HT1080 (cell line): ENCODE measurements at regions not wholly inside any gene's neighbourhood (a gene's known extent, or its start where the extent isn't known, plus 50 kb on each side); places are given as distances from the start of the nearest gene placed in this dataset.
"Not testable (repeated sequence)": the region's sequence is repeated elsewhere in the genome, so short reads cannot be mapped to it uniquely, and the experiment has no call there.

Experiments used
- DNase-seq: peaks from one replicate; pipeline ENCODE4 v3.0.0-alpha.2; 2015; ENCODE audit warnings: low read depth

DNA sequence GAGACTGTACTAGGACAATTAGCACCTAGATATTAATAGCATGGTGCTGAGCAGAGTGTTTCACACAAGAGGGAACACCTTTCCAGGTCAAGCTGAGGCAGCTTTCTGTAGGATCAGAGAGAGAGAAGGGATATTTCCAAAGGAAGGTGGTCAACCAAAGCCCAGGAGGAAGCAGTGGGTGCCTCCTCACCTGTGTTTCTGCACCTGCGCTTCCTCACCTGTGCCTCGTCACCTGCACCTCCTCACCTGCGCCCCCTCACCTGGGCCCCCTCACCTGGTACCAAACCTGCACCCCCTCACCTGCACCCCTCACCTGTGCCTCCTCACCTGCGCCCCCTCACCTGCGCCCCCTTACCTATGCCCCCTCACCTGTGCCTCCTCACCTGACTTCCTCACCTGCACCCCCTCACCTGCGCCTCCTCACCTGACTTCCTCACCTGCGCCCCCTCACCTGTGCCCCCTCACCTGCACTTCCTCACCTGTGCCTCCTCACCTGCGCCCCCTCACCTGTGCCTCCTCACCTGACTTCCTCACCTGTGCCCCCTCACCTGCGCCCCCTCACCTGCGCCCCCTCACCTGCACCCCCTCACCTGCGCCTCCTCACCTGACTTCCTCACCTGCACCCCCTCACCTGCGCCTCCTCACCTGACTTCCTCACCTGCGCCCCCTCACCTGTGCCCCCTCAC, 67.9 kb downstream of the TTLL2 start:
- no peak for DNase-seq

DNA sequence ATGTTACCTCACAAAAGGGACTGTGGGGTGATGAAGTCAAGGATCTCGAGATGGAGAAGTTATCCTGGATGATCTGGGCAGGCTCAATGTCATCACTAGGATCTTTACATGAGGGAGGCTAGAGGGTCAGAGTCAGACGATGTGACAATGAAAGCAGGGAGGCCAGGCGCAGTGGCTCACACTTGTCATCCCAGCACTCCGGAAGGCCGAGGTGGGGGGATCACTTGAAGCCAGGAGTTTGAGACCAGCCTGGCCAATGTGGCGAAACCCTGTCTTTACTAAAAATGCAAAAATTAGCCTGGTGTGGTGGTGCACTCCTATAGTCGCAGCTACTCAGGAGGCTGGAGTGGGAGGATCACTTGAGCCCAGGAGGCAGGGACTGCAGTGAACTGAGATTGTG, 68.8 kb downstream of the TTLL2 start:
- no peak for DNase-seq

DNA sequence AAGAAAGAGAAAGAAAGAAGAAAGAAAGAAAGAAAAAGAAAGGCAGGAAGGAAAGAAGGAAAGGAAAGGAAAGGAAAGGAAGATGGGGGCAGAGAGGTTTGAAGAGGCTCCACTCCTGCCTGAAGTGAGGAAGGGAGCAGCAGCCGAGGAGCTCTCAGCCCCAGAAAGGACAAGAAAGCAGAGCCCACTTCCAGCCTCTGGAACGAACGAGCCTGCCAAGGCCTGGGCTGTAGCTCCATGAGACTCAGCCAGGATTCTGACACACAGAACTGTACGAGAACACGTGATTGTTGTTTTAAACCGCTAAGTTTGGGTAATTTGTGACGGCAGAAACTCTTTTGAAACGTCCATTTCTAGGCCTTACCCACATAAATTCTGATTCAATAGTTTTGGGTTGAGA, 69.5 kb downstream of the TTLL2 start:
- no peak for DNase-seq

DNA sequence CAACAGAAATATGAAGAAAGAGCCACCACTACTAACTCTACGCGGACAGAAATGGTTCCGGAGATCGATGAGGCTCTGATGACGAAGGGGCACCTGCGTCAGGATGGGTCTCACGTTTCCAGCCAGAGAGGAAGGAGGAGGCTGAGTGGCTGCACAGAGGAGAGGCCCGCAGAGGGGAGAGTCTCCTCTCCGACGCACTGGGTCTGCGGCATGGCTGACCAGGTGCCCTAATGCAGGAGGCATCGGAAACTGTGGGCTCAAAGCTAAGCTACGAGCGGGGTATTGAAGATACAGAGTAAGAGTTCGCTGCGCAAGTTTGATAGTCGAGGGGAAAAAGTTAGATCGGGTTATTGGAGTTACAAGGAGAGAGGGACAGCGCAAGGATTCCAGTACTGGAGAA, 69.9 kb downstream of the TTLL2 start:
- DNase-seq: no peak

DNA sequence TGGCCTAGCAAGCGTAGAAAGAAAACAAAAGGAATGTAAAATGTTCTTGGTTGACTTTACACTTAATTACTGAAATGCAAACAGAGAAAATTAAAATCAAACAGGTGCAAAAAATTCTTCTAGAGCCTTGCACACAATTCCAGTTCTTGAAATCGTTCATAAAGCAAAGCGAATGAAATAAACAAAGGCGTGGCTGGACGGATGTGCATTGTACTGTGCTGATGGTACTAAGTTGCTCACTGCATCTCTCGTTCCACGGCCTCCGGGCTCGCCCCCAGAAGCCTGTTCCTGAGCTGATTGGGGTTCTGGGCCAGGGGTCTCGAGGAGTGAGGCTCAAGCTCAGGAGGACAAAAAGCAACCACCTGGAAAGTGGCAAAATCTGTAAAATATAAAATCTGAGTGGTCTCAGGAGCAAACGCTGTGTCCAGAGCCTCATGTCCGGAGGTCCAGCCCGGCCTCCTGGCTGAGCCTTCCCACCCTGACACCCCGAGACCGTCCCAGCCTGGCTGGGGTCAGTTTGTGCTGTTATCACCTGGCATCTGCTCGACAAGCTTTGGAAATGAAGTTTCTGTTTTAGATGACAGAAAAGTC, 71.3 kb downstream of the TTLL2 start:
- DNase-seq: no peak

DNA sequence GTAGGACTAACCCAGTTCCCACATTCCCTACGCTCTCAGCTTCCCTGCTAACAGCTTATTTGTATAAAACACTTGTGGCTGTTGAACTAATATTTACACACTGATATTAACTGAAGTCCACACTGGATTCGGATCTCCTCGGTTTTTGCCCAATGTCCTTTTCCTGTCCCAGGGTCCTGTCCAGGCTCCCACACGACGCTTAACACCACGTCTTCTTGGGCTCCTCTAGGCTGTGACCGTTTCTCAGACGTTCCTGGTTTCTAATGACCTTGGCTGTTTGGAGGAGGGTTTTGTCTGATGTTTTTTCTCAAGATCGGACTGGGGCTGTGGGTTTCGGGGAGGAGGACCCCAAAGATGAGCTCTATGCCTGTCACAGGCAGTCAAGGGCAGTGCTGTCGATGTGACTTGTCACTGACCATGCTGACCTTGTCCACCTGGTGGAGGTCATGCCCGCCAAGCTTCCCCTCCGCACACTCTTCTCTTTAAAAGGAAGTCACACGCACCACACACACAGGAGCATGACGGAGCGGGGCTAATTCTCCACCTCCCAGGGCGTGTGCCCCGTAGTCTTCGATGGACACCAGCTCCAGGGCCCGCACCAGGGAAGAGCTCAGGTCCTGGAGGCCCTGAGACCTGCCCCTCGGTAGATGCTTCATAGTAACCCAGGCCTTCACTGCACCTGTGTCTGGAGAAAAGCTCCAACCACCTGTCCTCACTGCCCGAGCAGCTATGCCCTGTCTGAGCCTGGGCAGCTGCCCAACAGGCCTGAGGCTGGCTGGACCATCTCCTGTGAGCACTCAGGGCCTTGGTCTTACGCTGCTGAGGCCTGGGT, 72.0 kb downstream of the TTLL2 start:
- DNase-seq: no peak

DNA sequence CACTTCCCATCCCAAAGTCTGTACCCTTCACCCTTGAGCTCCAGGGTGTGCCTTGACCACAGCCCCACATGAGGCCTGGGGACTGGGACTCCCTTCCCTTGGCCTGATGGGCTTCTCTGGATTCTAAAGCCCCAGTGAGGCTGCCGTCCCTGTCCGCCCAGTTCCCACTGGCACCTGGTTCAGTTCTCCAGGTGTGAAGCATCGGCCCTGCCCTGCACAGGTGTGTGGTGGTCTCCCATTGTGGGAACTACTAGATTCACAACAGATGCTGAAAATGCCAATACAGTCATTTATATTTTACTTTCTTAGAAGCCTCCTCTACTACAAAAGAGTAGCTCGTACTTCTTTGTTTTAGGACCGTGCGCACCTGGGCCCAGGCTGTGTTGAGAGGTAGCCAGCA, 72.8 kb downstream of the TTLL2 start:
- DNase-seq: no peak

DNA sequence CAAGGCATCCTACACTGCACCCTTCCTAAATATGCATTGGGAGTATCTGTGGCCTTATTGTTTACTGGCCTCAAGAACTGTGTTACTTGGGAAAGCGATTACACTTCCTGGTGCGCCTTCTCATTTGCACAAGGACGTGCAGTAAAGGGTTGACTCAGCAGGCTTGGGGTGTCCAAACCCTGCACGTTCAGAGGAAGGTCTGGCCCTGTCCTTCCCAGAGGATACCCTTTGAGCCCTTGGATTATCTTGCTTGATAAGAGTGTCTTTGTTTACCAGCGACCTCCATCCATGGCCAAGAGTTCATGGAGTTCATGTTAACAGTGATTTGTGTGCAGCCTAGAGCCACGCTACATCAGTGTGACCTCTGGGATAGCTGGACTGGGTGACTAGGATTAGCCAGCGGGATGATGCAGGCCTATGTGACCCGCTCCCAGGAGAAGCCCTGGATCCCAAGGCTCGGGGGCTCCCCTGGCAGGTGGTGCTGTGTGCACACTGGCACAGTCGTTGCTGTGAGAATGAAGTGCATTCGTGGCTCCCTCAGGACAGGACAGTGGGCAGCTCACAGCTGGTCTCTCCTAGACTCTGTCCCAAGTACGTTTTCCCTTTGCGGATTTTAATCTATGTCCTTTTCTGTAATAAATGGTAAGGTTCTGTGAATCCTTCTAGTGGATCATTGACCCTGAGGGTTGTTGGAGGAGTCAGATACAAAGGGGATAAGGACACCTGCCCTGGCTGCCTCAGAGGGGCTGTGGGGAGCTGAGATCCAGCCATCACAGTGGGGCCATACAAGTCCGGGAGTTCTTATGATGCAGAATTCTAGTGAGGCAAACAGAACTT, 73.5 kb downstream of the TTLL2 start:
- DNase-seq: no peak

DNA sequence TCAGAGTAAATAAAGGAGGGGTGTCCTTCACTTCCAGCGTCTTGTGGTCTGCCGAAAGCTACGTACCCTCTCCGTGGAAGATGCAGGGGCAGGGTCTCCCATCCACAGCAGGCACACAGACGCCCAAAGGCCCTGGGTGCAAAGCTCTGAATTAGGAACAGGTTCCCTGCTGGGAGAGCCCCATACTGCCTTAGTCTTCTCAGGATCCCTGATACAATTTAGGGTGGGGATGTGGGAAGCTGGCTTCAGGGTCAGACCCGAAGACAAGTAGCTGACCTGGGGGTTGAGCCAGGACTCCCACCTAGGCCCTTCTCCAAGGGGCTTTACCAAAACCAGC, 74.1 kb downstream of the TTLL2 start:
- DNase-seq: no peak

DNA sequence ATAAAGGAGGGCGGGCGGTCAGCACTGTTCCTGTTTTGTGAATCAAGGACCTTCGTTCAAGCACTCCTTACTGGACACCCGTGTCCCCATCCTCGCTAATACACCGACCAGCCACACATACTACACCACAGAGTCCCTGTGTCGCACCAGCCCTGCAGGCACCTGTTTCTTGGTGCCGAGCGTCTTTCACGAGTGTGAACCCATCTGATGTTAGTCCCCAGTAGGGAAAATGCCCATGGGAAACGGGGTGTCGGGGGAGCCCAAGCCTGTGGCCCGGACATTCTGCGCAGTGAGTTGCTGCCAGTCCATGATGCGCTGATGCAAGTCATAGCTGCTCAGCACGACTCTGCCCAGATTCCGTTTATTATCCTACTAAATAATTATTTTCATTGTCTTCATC, 74.7 kb downstream of the TTLL2 start:
- no peak for DNase-seq

DNA sequence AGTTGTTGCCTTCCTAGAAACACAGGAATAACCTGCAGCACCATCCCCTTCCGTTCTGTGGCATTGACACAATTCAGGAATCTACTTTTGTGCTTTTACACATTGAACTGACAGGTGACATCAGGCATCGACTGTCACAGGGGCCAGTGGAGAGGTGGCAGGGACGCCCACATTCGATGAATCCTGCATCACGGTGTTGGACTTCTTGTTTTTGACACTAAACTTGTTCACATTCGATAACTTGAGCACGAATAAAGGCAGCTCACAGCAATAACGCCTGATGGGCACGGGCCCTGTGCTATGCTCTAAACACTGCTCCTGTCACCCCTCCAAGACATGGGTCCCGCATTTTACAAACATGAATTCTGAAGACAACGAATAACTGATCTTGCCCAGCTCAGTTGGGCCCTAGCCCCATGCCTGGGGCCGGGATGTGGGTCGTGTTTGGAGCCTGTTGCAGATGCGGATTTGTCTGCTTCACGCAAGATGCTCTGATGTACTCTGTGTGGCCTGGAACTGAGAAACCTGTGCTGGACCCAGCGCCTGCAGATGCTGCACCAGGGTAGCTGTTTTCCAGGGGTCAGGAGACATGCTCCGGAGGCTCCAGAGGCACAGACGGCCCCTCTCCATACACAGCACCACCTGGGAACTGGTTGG, 75.7 kb downstream of the TTLL2 start:
- no peak for DNase-seq

DNA sequence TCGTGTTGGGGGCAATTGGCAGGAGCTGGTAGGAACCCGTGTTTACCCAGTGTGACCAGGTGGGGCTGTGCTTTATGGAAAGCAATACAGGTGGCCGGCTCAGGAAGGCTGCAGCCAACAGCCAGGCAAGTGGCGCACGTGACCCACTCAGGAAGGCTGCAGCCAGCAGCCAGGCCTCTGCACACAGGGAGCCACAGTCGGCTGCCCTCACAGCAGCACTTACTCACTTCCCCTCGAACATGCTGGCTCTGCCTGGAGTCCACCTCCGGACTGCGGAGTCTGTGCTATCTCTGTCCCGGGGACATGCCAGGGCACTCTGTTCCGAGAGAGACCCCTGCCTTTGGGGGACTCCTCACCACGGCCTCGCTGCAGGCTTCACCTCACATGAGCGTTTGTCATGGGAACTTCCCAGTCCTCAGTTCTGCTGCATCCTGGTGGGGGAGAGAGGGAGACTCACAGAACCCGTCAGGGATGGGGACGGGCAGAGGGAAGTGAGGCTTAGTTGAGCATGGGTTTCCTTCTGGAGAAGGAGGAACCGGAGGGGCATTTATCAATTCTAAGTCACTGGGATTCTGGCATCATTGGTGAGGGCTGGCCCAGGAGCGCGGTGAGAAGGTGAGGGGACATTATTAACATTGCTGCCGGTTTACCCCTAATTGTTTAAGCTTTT, 76.8 kb downstream of the TTLL2 start:
- peak; percentile 23 for DNase-seq

DNA sequence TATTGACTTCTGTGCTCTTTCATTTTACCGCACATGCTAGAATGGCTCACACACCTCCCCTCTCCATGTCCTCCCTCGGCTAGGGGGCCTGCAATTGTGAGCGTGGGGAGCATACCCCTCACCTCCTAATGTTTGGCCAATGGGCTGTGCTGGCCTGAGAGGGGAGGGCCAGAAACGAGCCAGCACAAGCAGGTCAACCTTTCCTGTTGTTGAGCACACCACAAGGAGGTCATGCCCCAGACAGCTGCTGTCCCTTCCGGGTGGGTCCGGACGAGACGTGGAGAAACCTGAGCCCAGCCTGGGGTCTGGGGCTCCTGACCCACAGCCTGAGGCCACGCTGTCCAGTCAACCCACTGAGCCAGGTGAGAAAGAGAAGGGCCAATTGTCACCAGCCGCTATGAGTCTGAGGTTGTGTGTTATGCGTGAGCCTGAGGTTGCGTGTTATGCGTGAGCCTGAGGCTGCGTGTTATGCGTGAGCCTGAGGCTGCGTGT, 77.4 kb downstream of the TTLL2 start:
- DNase-seq: no peak

DNA sequence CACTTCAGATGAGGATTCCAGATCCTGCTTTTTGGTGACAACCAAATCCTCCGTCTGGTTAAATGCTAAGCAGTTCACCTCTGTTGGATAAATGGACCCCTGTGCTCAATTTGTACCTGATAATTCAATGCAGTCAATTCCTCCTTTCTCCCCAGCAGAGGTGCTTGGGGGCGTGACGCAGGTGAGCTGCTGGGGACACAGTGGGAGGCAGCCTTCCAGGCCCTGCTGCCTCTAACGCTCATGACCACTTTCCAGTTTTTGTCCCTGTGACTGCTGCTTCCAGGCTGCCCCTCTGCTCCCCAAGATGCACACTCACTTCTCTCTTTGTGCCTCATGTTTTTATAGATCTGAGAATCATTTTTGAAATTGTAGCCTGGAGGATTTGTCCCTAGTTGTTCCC, 78.5 kb downstream of the TTLL2 start:
- no peak for DNase-seq

DNA sequence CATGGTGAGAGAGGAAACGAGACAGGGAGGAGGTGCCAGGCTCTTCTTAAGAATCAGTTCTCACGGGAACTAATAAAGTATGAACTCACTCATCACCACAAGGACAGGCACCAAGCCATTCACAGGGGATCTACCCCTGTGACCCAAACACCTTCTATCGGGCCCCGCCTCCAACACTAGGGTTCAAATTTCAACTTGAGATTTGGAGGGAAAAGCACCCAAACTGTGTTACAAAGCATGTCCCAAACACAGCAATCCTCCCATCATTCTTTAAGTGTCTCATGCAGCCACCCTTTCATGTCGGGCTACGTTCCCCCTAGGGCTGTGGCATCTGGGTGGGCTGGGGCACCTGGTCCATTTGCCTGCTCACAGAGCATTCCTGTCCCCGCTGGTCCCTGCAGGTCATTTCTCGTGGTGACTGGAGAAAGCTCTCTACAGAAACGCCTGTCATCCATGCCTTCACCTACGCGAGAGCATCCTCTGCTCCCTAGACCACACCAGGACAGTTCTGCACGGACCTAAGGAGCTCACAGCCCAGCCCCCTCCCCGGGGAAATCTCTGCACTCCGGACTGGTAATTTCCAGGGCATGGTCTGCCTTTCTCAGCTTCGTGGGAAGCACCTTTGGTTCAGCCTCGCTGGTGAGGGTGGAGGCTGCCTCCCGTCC, 79.6 kb downstream of the TTLL2 start:
- DNase-seq: no peak

DNA sequence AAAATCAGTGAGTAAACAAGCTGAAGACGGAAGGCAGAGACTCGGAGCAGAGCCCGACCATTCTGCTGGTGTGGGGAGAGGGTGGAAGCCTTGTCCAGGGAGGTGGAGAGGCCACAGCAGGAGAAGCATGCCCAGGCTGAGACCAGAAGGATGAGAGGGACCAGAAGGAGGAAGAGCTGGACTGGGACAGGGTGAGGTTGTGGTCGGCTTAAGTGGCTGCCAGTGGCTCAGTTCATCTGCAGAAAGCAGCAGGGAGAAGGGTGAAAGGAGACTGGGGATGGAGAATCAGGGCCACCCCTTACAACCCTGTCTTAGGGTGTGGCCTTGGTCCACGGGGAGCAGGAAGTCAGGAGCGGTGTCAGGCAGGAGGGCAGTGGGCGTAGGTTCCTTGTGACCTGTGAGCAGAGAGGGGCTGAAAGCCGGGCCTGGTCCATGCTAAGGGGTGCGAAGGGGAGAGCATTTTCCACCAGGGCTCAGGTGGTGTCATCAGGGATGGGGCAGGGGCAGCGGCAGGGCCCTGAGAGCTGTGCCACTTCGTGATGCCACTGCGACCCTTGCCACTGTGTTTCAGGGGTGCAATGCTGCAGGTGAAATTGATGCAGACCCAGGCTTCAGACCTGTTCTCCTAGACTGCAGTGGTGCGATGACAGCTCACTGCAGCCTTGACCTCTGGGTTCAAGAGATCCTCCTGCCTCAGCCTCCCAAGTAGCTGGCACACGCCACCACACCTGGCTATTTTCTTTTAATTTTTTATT, 81.1 kb downstream of the TTLL2 start:
- DNase-seq: no peak

DNA sequence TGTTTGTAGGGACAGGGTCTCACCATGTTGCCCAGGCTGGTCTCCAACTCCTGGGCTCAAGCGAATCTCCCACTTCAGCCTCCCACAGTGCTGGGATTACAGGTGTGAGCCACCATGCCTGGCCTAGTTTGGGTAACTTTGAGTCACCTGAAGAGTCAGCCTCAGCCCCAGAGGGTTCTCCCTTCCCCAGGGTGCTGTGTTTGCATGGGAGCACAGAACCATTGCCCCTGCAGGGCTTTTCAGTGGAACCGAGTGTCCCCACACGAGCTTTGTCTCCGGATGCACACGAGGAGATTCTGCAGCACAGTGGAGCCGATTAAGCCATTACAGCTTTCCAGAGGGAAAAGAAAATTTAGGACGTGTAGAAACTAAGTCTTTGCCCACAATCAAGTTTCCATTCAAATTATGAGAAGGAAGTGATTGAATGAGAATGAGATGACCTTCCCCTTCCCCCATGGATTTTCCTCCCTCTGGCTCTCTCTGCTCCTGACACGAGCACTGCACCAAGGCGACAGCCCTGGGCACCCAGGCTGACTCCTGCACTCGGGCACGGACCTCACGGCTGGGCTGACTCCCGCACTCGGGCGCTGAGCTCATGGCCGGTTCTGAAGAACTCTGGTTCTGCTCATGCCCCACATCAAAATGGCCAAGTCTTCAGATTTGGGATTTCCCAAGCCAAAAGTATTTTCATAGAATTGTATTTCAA, 81.8 kb downstream of the TTLL2 start:
- DNase-seq: not testable (repeated sequence)

DNA sequence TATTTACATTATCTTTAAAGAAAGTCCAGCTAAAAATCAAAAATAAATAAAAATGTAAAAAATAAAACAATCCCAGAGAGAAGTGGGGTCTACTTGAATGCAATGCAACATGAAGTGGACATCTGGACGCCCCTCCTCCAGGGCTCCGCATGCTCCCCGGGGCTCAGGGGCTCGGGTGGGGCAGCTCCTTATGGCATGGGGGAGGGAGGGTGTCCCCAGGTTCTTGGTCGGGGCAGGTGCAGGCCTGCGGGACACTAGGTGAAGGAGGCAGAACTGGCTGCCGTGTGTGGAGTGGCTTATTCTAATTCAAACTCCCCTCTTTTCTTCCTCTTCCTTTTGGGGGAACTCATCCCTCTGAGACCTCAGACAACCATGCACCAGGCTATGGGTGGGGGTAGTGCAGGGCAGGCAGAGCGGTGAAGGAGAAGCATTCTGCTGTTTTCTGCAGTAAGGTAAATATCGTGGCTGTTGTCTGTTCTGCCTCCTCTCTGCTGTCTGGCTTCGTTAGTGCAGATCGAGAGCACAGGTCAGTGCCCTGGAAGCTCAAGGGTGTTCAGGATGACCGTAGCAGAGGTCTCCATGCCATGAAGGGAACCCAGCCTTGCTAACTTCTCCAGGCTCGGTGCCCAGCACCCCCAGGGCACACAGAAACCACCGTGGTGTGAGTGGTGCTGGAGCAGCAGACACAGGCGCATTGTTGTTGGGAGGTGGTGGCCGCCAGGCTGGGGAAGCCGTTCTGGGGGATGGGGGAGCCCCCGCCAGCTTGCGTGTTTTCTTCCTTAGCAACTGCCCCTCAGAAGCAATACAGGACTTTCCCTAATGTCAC, 82.6 kb downstream of the TTLL2 start:
- DNase-seq: no peak
